Ovary (tissue), 3 donors: ENCODE measurements at regions not wholly inside any gene's neighbourhood (a gene's known extent, or its start where the extent isn't known, plus 50 kb on each side); places are given as distances from the start of the nearest gene placed in this dataset.

Experiments used
- EP300 ChIP-seq: sonication (generic); formaldehyde crosslinking; IDR thresholded peaks from one replicate; pipeline ENCODE4 v1.6.1; 2017; ENCODE audit warnings: antibody characterized with exemption
- POLR2A ChIP-seq: fragments of 450-650 bp; IDR thresholded peaks from one replicate; pipeline ENCODE4 v1.6.1; 2017; ENCODE audit warnings: antibody characterized with exemption, mild to moderate bottlenecking, moderate library complexity
- TF ChIP-seq, protein P1 (sequence below), 3 donors: fragments of 450-650 bp in 2 of 3; fragments of 200-600 bp in 1 of 3; IDR thresholded peaks; one replicate each; pipeline versions ENCODE4 v1.5.1 to v1.8.0; 2016 to 2022; ENCODE audit warnings: antibody characterized with exemption in 3 of 3, mild to moderate bottlenecking in 1 of 3
- donor health status: DM: no; HTN: no; CAD: no.

DNA sequence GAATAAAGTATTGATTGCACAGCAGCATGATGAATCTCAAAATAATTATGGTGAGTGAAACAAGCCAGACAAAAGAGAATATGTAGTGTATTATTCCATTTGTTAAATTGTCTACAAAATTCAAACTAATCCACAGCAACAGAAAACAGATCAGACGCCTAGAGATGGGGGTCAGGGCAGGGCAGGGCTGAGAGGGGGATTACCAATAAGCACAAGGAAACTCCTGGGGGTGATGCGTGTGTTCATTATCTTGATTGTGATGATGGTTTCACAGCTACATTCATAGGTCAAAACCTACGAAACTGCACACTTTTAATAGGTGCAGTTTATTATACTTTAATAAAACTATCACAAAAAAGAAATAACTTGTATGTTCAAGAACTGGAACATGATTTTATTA, 132.7 kb upstream of the CDK6 start:
- TF ChIP-seq, protein P1, sequence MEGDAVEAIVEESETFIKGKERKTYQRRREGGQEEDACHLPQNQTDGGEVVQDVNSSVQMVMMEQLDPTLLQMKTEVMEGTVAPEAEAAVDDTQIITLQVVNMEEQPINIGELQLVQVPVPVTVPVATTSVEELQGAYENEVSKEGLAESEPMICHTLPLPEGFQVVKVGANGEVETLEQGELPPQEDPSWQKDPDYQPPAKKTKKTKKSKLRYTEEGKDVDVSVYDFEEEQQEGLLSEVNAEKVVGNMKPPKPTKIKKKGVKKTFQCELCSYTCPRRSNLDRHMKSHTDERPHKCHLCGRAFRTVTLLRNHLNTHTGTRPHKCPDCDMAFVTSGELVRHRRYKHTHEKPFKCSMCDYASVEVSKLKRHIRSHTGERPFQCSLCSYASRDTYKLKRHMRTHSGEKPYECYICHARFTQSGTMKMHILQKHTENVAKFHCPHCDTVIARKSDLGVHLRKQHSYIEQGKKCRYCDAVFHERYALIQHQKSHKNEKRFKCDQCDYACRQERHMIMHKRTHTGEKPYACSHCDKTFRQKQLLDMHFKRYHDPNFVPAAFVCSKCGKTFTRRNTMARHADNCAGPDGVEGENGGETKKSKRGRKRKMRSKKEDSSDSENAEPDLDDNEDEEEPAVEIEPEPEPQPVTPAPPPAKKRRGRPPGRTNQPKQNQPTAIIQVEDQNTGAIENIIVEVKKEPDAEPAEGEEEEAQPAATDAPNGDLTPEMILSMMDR (IDR thresholded peaks at IDR 0.05), result no peak
- TF ChIP-seq POLR2A, result no peak
- TF ChIP-seq EP300, result no peak
